ENCODE measurements at regions not wholly inside any gene's neighbourhood (a gene's known extent, or its start where the extent isn't known, plus 50 kb on each side); places are given as distances from the start of the nearest gene placed in this dataset.

DNA sequence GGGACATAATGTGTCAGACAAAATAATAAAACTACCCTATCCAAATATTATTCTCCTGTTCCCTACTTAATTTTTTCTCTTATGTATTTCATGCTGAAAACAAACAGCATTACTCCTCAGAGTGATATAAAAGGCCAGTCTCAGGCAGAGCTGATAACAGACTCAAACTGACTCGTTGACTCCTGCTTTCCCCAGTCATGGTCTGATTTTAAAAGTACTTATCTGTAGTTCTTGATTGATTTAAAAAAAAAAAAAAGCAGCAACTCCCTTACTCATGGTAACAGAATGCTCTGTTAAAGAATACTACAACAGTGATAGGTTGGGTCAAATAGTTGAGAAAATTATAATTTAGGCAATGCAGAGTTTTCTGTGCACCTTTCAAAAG is 90.3 kb upstream of the BARX2 start:
- TF ChIP-seq, protein P1, sequence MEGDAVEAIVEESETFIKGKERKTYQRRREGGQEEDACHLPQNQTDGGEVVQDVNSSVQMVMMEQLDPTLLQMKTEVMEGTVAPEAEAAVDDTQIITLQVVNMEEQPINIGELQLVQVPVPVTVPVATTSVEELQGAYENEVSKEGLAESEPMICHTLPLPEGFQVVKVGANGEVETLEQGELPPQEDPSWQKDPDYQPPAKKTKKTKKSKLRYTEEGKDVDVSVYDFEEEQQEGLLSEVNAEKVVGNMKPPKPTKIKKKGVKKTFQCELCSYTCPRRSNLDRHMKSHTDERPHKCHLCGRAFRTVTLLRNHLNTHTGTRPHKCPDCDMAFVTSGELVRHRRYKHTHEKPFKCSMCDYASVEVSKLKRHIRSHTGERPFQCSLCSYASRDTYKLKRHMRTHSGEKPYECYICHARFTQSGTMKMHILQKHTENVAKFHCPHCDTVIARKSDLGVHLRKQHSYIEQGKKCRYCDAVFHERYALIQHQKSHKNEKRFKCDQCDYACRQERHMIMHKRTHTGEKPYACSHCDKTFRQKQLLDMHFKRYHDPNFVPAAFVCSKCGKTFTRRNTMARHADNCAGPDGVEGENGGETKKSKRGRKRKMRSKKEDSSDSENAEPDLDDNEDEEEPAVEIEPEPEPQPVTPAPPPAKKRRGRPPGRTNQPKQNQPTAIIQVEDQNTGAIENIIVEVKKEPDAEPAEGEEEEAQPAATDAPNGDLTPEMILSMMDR (conservative IDR thresholded peaks at IDR 0.05; ENCODE audit: low read length) = no peak
- TF ChIP-seq EZH2phosphoT487 (IDR thresholded peaks at IDR 0.05; ENCODE audit: borderline replicate concordance) = no peak
